NB4 (cell line): ENCODE measurements at regions not wholly inside any gene's neighbourhood (a gene's known extent, or its start where the extent isn't known, plus 50 kb on each side); places are given as distances from the start of the nearest gene placed in this dataset.

Source experiments
- DNase-seq: peaks from one replicate; pipeline ENCODE4 v3.0.0; 2010; ENCODE audit warnings: low read depth
- H3K4me3 ChIP-seq: one replicate; pipeline ENCODE4 v1.5.1; 2011; ENCODE audit warnings: mild to moderate bottlenecking, low read depth, low read length, moderate library complexity
- CTCF ChIP-seq: IDR thresholded peaks from one replicate; pipeline ENCODE4 v1.5.1; 2012; ENCODE audit warnings: low read depth, low read length
- MAX ChIP-seq: IDR thresholded peaks from 2 replicates; pipeline ENCODE4 v1.6.1; 2011; ENCODE audit warnings: low read depth, low read length
- MYC ChIP-seq: IDR thresholded peaks from 2 replicates; pipeline ENCODE4 v1.6.1; 2011; ENCODE audit warnings: low read depth, low read length
- POLR2A ChIP-seq: IDR thresholded peaks from 2 replicates; pipeline ENCODE4 v1.6.1; 2011; ENCODE audit warnings: mild to moderate bottlenecking; ENCODE audit not compliant: insufficient read length; ENCODE audit errors: extremely low read depth

- no peak for DNase-seq
- H3K4me3 ChIP-seq: no peak overlapping the region
- TF ChIP-seq MAX: no peak
- TF ChIP-seq CTCF: no peak
- TF ChIP-seq MYC: no peak
Measured at GRCh38 chr5:67588389-67588788, 391.8 kb upstream of the CD180 start.

- DNase-seq: peak; percentile 4
- no peak for TF ChIP-seq POLR2A
- no peak for TF ChIP-seq CTCF
- TF ChIP-seq MAX: no peak
- no peak for TF ChIP-seq MYC
- H3K4me3 ChIP-seq: no peak overlapping the region
Measured at GRCh38 chr5:67581203-67581602, 384.6 kb upstream of the CD180 start.

- DNase-seq: no peak
- no peak overlapping the region for H3K4me3 ChIP-seq
- TF ChIP-seq MAX (no peak), POLR2A (no peak), MYC (no peak), CTCF (no peak)
Measured at GRCh38 chr5:67578011-67578410, 381.4 kb upstream of the CD180 start.

- no peak for TF ChIP-seq POLR2A
- no peak for TF ChIP-seq MYC
- TF ChIP-seq CTCF: no peak
- TF ChIP-seq MAX: no peak
- H3K4me3 ChIP-seq: no peak overlapping the region
- no peak for DNase-seq
Measured at GRCh38 chr5:67577424-67577823, 380.8 kb upstream of the CD180 start.

GRCh38 chr5:67576112-67576511, 379.5 kb upstream of the CD180 start:
- DNase-seq: no peak
- TF ChIP-seq MYC: no peak
- TF ChIP-seq CTCF: no peak
- TF ChIP-seq MAX: no peak
- TF ChIP-seq POLR2A: no peak
- H3K4me3 ChIP-seq: no peak overlapping the region

GRCh38 chr5:67575087-67575486, 378.5 kb upstream of the CD180 start:
- TF ChIP-seq CTCF (no peak), MYC (no peak), POLR2A (no peak), MAX (no peak)
- H3K4me3 ChIP-seq: no peak overlapping the region
- DNase-seq: no peak
